Islet precursor cell (in vitro differentiated cells): ENCODE measurements at regions not wholly inside any gene's neighbourhood (a gene's known extent, or its start where the extent isn't known, plus 50 kb on each side); places are given as distances from the start of the nearest gene placed in this dataset.
A peak's percentile ranks its signal among the peaks of the same experiment; 100 is the strongest.

ENCODE experiments used
- DNase-seq: peaks from one replicate; pipeline ENCODE4 v3.0.0-alpha.2; 2018

DNA sequence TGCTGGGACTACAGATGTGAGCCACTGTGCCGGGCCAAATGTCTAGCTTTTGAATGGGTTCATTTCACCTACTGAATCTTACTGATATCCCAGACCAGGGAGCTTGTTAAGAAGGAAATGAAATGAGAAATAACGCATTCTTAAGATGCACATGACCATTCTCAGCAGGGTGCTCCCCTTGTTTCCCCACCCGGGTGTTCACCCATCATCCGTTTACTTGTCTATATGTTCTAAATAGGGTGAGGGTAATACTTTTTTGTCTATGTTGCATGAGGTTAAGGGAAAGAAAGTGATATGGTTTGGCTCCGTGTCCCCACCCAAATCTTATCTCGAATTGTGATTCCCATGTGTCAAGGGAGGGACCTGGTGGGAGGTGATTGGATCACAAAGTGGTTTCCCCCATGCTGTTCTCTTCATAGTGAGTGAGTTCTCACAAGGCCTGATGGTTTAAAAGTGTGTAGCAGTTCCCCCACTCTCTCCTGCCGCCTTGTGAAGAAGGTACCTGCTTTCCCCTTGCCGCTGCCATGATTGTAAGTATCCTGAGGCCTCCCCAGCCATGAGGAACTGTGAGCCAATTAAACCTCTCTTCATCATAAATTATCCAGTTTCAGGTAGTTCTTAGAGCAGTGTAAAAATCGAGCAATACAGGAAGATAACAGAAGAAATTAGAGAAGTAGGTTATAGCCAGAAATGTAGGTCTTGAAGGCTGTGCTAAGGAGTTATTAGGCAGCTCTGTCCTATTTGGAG lies 129.1 kb downstream of the DDX1 start:
- peak; percentile 22 for DNase-seq

DNA sequence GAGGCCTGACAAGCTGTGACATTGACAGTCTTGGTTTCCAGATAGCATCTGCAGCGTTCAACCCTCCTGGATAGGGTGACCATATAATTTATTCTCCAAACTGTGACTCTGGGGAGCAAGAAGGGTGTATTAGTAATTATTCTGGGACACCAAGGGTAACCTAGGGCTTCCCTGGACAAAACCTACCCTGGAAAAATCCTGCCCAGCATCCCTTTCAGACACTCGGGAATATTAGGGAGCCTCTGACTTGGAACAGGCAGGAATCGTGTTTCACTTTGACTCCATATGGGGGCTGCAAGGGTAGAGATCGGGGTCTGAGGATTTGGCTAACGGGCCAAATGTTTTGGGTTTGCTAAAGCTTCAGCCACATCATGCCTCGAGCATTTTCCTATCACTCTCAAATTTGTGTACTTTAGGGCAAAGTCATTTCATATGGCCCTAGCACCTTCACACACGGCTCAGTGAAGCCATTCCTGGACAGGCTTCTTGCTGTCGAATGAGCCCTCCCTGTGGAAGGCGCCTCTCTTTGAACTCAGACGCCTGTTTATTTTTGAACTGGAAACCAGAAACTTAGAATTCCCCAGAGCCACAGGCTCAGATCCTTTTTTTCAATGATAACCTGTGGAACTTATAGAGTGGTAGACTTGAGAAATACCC lies 129.9 kb downstream of the DDX1 start:
- no peak for DNase-seq

- no peak for DNase-seq
These were observed 131.3 kb downstream of the DDX1 start for GRCh38 chr2:15722980-15723379.

GRCh38 chr2:15724235-15724634 lies 132.6 kb downstream of the DDX1 start:
- no peak for DNase-seq

DNA sequence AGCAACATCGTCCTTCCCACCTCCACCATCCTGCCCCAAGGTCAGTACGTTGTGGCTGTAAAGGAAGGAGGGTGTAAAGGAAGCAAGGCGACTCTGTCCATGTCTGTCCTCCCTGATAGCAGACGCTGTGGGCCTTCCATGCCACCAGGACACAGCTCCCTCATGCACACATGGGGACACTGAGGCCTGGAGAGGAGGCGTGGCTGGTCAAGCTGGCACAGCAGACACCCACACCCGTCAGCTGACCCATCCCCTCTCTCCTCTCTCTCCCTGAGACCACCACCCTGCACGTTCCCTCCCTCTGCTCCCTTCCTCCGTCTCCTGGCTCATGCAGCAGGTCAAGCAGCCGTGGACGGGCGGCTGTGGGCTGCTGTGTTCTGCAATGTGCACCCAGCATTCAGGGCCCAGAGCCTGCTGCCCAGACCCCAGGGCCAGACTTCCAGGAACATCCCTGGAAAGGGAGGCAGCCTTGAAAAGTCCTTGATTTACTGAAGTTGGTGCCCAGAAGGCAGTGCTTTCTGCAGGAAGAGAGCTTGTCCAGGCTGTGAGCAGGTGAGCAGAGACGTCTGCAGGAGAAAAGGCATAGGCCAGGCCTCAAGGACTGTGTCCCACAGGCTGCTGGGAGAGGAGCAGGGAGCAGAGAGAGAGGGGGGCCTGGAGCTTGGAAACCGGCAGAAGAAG lies 133.6 kb downstream of the DDX1 start:
- DNase-seq, result peak; percentile 44

GRCh38 chr2:15725782-15726112 lies 134.1 kb downstream of the DDX1 start:
- DNase-seq, result peak; percentile 32

- DNase-seq, result peak; percentile 48
These were observed 134.8 kb downstream of the DDX1 start for GRCh38 chr2:15726321-15727057.

- peak; percentile 6 for DNase-seq
These were observed 136.0 kb downstream of the DDX1 start for GRCh38 chr2:15727396-15728244.

DNA sequence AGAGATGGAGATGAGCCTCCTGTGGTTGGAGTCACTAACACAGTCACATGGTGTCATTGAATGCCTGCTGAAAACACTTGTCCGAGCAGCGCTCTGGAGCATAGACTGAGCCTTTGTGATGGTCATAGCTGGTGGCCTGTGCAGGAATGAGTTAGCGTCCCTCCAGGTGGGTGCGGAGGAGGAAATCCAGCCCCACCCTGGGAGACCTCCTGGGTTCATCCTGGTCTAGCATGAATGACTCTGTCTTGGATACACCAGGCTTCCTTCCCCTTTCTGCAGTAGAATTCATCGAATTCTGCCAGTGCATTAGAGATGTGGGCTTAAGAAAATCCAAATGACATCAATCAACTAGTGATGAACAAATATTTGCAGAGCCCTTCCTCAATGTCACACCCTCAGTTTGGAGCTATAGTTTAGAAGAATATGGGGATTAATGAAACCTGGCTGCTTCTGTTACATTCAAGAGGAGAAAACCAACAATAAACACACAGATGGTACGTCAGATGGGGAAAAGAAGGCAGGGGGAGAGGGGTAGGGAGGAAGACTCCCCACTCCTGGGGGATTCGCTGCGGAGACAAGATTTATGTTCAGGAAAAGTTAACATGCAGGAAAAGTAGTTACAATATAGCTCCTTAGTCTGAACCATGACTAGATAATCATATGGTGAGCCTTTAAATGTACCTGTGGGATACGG lies 136.7 kb downstream of the DDX1 start:
- DNase-seq, result peak; percentile 37

DNA sequence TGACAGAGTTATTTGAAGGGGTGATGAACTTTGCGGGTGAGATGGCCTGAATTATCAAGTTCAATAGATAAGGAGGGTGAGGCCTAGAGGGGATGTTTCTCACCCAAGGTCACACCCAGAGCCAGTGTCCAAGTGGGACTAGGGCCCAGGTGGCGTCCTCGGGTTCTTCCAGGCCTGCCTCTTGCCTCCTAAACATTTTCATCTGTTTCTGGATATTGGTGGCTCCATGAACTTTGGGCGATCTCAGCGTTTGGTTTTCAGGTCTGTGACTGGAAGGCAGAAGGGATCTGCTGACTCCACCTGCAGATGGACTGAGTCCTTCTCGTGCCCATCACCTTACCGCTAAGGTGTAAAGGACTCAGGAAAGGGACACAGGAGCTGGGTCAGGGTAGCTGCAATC lies 137.3 kb downstream of the DDX1 start:
- DNase-seq, result peak; percentile 23

DNA sequence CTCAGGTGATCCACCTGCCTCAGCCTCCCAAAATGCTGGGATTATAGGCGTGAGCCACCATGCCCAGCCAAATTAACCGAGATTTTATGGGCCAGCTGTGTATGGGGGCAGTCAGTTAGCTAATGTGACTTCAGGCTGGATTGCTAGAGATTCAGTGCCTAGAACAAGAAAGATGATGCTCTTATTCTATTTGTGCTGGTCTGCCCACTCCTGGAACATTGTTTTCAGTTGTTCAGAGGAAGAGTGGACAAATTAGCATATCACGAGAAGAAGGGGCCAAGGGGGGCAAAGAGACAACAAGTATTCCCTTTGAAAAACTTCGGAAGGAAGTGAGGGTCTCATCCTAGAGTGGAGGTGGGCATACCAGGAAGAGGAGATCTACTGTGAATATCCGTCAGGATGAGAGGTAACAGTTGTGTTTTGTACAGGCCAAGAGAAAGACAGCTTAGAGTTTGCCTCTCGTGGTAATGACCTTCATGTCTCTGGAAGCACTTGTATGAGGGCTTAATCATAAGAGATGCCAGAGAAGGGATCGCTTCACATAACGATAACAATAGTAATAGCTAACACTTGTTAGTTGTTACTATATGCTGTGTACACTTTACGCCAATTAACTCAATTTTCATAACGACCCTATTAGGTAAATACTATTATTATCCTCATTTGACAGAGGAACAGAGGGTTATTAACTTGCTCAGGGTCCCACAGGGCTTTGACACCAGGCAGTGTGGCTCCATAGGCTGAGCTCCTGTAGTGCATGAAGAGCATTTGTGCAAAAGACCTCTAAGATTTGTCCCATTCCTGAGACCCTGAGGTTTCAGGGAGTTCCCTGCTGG lies 138.3 kb downstream of the DDX1 start:
- no peak for DNase-seq

DNA sequence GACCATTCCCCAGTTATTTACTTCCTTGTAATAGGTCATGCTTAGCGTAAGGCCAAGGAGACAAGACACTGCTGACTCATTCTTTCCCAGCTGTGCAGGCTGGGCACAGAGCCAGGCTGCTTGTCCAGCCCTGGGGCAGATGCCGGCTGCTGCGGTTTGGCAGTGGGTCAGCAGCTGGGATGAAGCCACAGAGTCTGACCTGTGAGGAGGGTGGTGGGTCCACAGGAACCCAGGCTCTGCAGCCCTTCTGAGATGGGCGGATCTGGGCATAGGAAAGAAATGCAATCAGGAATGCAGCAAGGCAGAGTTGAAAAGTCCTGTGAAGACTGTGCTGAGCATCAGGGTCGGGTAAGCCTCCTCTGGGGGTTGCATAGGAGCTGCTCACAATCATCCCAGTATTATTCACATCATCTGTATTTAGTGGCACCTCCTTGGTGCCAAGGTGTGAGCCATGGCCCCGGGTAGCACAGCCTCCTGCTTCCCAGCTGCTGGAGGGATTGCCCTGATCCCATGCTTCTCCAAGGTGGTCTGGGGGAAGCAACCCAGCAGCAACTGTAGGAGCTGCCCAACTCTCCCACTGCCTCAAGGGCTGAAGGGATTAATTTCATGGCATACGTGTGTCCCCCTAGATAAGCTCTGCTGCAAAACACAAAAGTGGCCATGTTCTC lies 139.0 kb downstream of the DDX1 start:
- peak; percentile 93 for DNase-seq

DNA sequence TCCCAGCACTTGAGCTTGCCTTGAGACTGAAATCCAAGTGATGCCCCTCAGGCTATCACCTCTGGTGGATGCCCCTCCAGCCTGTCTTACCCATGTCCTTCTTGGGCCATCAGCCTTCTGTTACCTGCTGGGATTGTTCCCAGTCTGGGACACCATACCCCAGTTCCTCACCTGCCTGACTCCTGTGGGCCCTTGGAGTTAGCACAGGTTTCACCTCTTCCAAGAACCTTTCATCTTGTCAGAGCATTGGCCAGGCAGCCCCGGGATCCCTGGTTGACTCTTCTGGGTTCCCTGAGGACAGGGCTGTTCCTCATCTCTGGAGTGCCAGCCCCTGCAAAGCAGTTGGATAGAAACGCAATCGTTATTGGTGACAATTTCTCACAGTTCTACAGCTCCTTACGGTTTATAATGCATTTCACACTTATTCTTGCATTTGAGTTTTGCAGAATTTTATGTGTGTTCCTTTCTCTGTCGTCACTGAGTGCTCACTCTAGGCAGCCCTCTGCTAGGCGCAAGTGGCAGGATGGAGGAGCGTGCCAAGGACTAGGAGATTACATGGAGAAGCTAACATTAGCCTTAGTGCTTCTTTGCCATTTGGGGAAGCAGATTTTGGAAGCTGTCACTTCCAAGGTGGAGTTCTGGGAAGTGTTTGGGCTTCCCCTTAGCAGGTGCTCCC lies 139.7 kb downstream of the DDX1 start:
- peak; percentile 43 for DNase-seq

DNA sequence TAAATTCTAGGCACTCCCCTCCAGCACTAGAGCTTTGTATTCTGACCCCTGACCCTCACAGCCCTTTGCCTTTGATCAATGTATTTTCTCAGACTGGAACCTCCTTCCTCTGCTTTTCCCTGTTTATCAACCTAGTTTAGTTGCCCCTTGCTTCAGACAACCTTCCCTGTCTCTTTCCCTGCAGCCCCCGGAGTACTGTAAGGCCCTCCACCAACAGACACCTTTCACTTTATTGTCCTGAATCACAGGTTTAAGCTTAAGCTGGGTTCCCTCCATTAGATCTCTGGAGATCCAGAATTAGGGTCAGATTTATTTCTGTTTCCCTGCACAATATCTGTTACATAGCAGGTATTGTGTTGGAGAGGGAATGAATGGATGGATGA lies 140.2 kb downstream of the DDX1 start:
- no peak for DNase-seq

DNA sequence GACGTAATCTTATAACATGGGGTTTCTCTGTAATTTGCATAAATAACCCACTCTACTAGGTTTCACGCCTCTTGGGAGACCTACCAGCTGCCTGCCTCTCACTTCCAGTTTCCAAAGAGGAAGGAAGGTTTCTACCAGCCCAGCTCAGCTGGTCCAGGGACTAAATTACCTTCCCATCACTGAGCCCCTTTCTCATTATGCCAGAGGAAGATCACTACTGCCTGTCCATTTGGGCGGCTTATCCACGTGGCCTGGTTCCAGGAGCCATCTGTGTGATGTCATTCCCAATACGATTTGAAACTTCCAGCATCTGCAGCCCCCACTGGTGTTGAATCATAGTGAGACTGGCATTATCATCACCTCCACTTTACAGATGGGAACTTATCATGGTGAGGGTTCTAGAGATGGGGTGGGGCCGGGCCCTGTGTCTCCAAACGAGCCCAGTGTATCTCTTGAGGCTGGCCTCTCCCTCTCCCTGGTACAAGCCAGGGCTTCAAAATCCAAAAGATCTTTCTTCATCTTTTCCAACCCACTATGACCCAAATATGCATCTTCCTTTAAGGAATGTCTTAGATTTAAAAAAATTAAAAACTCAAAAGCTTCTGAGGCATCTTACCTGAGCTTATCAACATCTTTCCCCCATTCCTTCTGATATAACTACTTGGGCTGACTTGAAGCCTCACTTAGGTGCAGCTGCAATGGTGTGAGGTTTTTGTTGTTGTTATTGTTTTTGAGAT lies 140.8 kb downstream of the DDX1 start:
- peak; percentile 34 for DNase-seq

- DNase-seq, result peak; percentile 21
These were observed 142.4 kb downstream of the DDX1 start for GRCh38 chr2:15733867-15734673.

DNA sequence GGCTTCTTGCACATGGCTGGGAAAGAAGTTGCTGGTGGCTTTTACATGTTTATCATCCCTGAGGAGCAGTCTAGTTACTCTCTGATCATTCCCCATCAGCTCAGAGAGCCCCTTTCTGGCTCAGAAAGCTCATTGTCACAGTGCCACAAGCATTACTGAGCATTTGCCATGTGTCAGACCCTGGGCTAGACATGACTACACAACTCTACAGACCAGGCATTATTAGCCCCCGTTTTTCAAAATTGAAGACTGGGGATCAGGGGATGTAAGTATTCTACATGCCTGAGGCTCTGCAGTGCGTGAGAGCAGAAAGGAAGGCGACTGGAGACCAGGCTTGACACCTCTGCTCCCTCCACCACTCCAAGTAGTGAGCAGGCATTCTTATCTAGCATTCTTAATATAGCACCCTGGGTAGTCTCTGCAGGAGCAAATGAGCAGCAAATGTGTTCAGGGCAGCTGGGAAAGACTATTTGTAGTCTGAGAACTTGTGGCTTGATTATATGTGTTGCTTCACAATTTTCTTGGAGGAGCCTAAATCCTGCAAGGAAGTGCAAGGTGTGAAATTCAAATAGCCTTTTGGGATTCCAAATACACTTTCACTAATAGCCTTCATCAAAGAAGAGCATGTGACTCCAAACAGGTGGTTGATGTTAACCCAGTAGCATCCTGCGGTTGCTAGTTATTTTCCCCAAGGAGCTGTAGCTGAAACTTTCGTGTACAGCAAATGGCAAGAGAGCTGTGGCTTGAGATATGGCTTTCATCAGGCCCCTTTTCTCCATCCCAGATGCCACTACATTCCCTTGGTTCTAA lies 143.2 kb downstream of the DDX1 start:
- peak; percentile 53 for DNase-seq
